NCI-H2227 (cell line): ENCODE measurements at regions not wholly inside any gene's neighbourhood (a gene's known extent, or its start where the extent isn't known, plus 50 kb on each side); places are given as distances from the start of the nearest gene placed in this dataset.

Source experiments
- DNase-seq: peaks from one replicate; lab custom pipeline; 2025; ENCODE audit not compliant: unreplicated experiment; lab: John Stamatoyannopoulos, UW

- DNase-seq, result no peak
These were observed 91.1 kb downstream of the IRF8 start for GRCh38 chr16:85989863-85990643.

GRCh38 chr16:85990861-85991301, 91.9 kb downstream of the IRF8 start:
- no peak for DNase-seq

- DNase-seq, result no peak
These were observed 92.5 kb downstream of the IRF8 start for GRCh38 chr16:85991425-85991824.

GRCh38 chr16:85991856-85992255, 92.9 kb downstream of the IRF8 start:
- no peak for DNase-seq

GRCh38 chr16:85992359-85992758, 93.4 kb downstream of the IRF8 start:
- no peak for DNase-seq

- DNase-seq, result no peak
These were observed 93.8 kb downstream of the IRF8 start for GRCh38 chr16:85992779-85993178.

GRCh38 chr16:85994492-85995490, 95.8 kb downstream of the IRF8 start:
- DNase-seq, result no peak

- no peak for DNase-seq
These were observed 96.8 kb downstream of the IRF8 start for GRCh38 chr16:85995541-85996423.

GRCh38 chr16:85996843-85997242, 97.9 kb downstream of the IRF8 start:
- no peak for DNase-seq

GRCh38 chr16:85998171-85998867, 99.4 kb downstream of the IRF8 start:
- no peak for DNase-seq

GRCh38 chr16:85998868-85999729, 100.1 kb downstream of the IRF8 start:
- no peak for DNase-seq

GRCh38 chr16:85999778-86000177, 100.8 kb downstream of the IRF8 start:
- no peak for DNase-seq

- no peak for DNase-seq
These were observed 103.4 kb downstream of the IRF8 start for GRCh38 chr16:86002178-86002900.

GRCh38 chr16:86007524-86007923, 108.6 kb downstream of the IRF8 start:
- no peak for DNase-seq

- DNase-seq, result no peak
These were observed 111.7 kb downstream of the IRF8 start for GRCh38 chr16:86010680-86011141.

- no peak for DNase-seq
These were observed 112.6 kb downstream of the IRF8 start for GRCh38 chr16:86011532-86011931.

GRCh38 chr16:86012221-86012620, 113.3 kb downstream of the IRF8 start:
- no peak for DNase-seq

- no peak for DNase-seq
These were observed 114.9 kb downstream of the IRF8 start for GRCh38 chr16:86013867-86014266.

GRCh38 chr16:86015606-86016005, 116.6 kb downstream of the IRF8 start:
- no peak for DNase-seq
